ENCODE measurements at regions not wholly inside any gene's neighbourhood (a gene's known extent, or its start where the extent isn't known, plus 50 kb on each side); places are given as distances from the start of the nearest gene placed in this dataset.
"Not testable (repeated sequence)": the region's sequence is repeated elsewhere in the genome, so short reads cannot be mapped to it uniquely, and the experiment has no call there.

GRCh38 chr4:159859656-159860148, 756.8 kb downstream of the RAPGEF2 start:
- Mint-ChIP-seq H3K27ac (no peak overlapping the region), H3K36me3 (no peaks in the 10 kb centered on the region), H3K9me3 (peaks cover 8 to 10% of the 10 kb centered on the region in 2 donors)
- DNase-seq (ENCODE audit: low spot score in 2 of 2) (no peak), ATAC-seq (no peak)

- H3K36me3 Mint-ChIP-seq = no peaks in the 10 kb centered on the region
- H3K9me3 Mint-ChIP-seq = peaks cover 8 to 15% of the 10 kb centered on the region in 2 donors
- no peak overlapping the region for H3K27ac Mint-ChIP-seq
- no peak for ATAC-seq
- DNase-seq (ENCODE audit: low spot score in 2 of 2) = no peak
These were observed 758.1 kb downstream of the RAPGEF2 start for GRCh38 chr4:159860945-159861344.

GRCh38 chr4:159864337-159864736, 761.5 kb downstream of the RAPGEF2 start:
- DNase-seq (ENCODE audit: low spot score in 2 of 2) = no peak
- Mint-ChIP-seq H3K9me3 (peaks cover 4 to 14% of the 10 kb centered on the region in 2 donors), H3K27ac (no peak overlapping the region), H3K36me3 (no peaks in the 10 kb centered on the region)
- ATAC-seq = no peak

GRCh38 chr4:159867673-159868072, 764.8 kb downstream of the RAPGEF2 start:
- no peak overlapping the region for H3K27ac Mint-ChIP-seq
- no peaks in the 10 kb centered on the region for H3K36me3 Mint-ChIP-seq
- DNase-seq (ENCODE audit: low spot score in 2 of 2) (no peak), ATAC-seq (no peak)
- peaks cover 0 to 8% of the 10 kb centered on the region in 2 donors for H3K9me3 Mint-ChIP-seq

- not testable (repeated sequence) for DNase-seq (ENCODE audit: low spot score in 2 of 2); H3K36me3 Mint-ChIP-seq; ATAC-seq; H3K9me3 Mint-ChIP-seq; H3K27ac Mint-ChIP-seq
These were observed 766.1 kb downstream of the RAPGEF2 start for GRCh38 chr4:159868936-159869335.

GRCh38 chr4:159871141-159871540, 768.3 kb downstream of the RAPGEF2 start:
- H3K9me3 Mint-ChIP-seq = peaks cover 9 to 22% of the 10 kb centered on the region in 2 donors
- no peak for ATAC-seq
- H3K36me3 Mint-ChIP-seq = no peaks in the 10 kb centered on the region
- DNase-seq (ENCODE audit: low spot score in 2 of 2) = no peak
- no peak overlapping the region for H3K27ac Mint-ChIP-seq

- Mint-ChIP-seq H3K36me3 (peaks cover 0 to 5% of the 10 kb centered on the region in 2 donors), H3K9me3 (peaks cover 10 to 11% of the 10 kb centered on the region in 2 donors), H3K27ac (no peak overlapping the region)
- ATAC-seq = no peak
- DNase-seq (ENCODE audit: low spot score in 2 of 2) = no peak
These were observed 778.3 kb downstream of the RAPGEF2 start for GRCh38 chr4:159881158-159881557.

- H3K9me3 Mint-ChIP-seq = peaks cover 4 to 6% of the 10 kb centered on the region in 2 donors
- no peak for DNase-seq (ENCODE audit: low spot score in 2 of 2)
- ATAC-seq = no peak
- H3K27ac Mint-ChIP-seq = no peak overlapping the region
- no peaks in the 10 kb centered on the region for H3K36me3 Mint-ChIP-seq
These were observed 782.1 kb downstream of the RAPGEF2 start for GRCh38 chr4:159884989-159885388.

- Mint-ChIP-seq H3K36me3 (no peaks in the 10 kb centered on the region), H3K9me3 (peaks cover 4 to 12% of the 10 kb centered on the region in 2 donors), H3K27ac (no peak overlapping the region)
- no peak for DNase-seq (ENCODE audit: low spot score in 2 of 2)
- no peak for ATAC-seq
These were observed 796.7 kb downstream of the RAPGEF2 start for GRCh38 chr4:159899596-159899995.

- ATAC-seq = no peak
- H3K9me3 Mint-ChIP-seq = peaks cover 4 to 6% of the 10 kb centered on the region in 2 donors
- no peak overlapping the region for H3K27ac Mint-ChIP-seq
These were observed 797.7 kb downstream of the RAPGEF2 start for GRCh38 chr4:159900562-159900961.

GRCh38 chr4:159902648-159903047, 799.8 kb downstream of the RAPGEF2 start:
- DNase-seq (ENCODE audit: low spot score in 2 of 2) = no peak
- Mint-ChIP-seq H3K9me3 (peaks cover 3 to 11% of the 10 kb centered on the region in 2 donors), H3K36me3 (peaks cover 0 to 6% of the 10 kb centered on the region in 2 donors), H3K27ac (no peak overlapping the region)
- ATAC-seq = no peak

More at GRCh38 chr4:159900562-159900961, 797.7 kb downstream of the RAPGEF2 start:
- no peaks in the 10 kb centered on the region for H3K36me3 Mint-ChIP-seq
- DNase-seq (ENCODE audit: low spot score in 2 of 2) = no peak

GRCh38 chr4:159904906-159905305, 802.0 kb downstream of the RAPGEF2 start:
- no peak for ATAC-seq

GRCh38 chr4:159906051-159906450, 803.2 kb downstream of the RAPGEF2 start:
- Mint-ChIP-seq H3K9me3 (peaks cover 9 to 28% of the 10 kb centered on the region in 2 donors), H3K36me3 (peaks cover 0 to 6% of the 10 kb centered on the region in 2 donors), H3K27ac (no peak overlapping the region)
- DNase-seq (ENCODE audit: low spot score in 2 of 2) = no peak
- no peak for ATAC-seq

More at GRCh38 chr4:159904906-159905305, 802.0 kb downstream of the RAPGEF2 start:
- Mint-ChIP-seq H3K27ac (peak overlapping the region in 1 of 2 donors; percentile 55), H3K9me3 (peaks cover 3 to 21% of the 10 kb centered on the region in 2 donors), H3K36me3 (peaks cover 0 to 6% of the 10 kb centered on the region in 2 donors)
- DNase-seq (ENCODE audit: low spot score in 2 of 2) = no peak

- ATAC-seq (no peak), DNase-seq (ENCODE audit: low spot score in 2 of 2) (no peak)
These were observed 803.6 kb downstream of the RAPGEF2 start for GRCh38 chr4:159906517-159906916.

GRCh38 chr4:159910721-159911120, 807.8 kb downstream of the RAPGEF2 start:
- Mint-ChIP-seq H3K9me3 (peaks cover 10 to 29% of the 10 kb centered on the region in 2 donors), H3K36me3 (peaks cover 0 to 6% of the 10 kb centered on the region in 2 donors), H3K27ac (no peak overlapping the region)
- DNase-seq (ENCODE audit: low spot score in 2 of 2) (no peak), ATAC-seq (no peak)

More at GRCh38 chr4:159906517-159906916, 803.6 kb downstream of the RAPGEF2 start:
- Mint-ChIP-seq H3K9me3 (peaks cover 9 to 28% of the 10 kb centered on the region in 2 donors), H3K36me3 (peaks cover 0 to 6% of the 10 kb centered on the region in 2 donors), H3K27ac (no peak overlapping the region)

- peaks cover 0 to 12% of the 10 kb centered on the region in 2 donors for H3K36me3 Mint-ChIP-seq
- ATAC-seq (no peak), DNase-seq (ENCODE audit: low spot score in 2 of 2) (no peak)
- H3K27ac Mint-ChIP-seq = no peak overlapping the region
- peaks cover 23 to 27% of the 10 kb centered on the region in 2 donors for H3K9me3 Mint-ChIP-seq
These were observed 819.2 kb downstream of the RAPGEF2 start for GRCh38 chr4:159922119-159922518.

- ATAC-seq (no peak), DNase-seq (ENCODE audit: low spot score in 2 of 2) (no peak)
- peaks cover 0 to 12% of the 10 kb centered on the region in 2 donors for H3K36me3 Mint-ChIP-seq
- no peak overlapping the region for H3K27ac Mint-ChIP-seq
- H3K9me3 Mint-ChIP-seq = peaks cover 13 to 18% of the 10 kb centered on the region in 2 donors
These were observed 822.9 kb downstream of the RAPGEF2 start for GRCh38 chr4:159925770-159926169.

- no peak for ATAC-seq
- Mint-ChIP-seq H3K27ac (no peak overlapping the region), H3K36me3 (peaks cover 0 to 12% of the 10 kb centered on the region in 2 donors), H3K9me3 (peaks cover 13 to 18% of the 10 kb centered on the region in 2 donors)
- DNase-seq (ENCODE audit: low spot score in 2 of 2) = no peak
These were observed 824.0 kb downstream of the RAPGEF2 start for GRCh38 chr4:159926871-159927270.
